ENCODE measurements at regions not wholly inside any gene's neighbourhood (a gene's known extent, or its start where the extent isn't known, plus 50 kb on each side); places are given as distances from the start of the nearest gene placed in this dataset.

DNA sequence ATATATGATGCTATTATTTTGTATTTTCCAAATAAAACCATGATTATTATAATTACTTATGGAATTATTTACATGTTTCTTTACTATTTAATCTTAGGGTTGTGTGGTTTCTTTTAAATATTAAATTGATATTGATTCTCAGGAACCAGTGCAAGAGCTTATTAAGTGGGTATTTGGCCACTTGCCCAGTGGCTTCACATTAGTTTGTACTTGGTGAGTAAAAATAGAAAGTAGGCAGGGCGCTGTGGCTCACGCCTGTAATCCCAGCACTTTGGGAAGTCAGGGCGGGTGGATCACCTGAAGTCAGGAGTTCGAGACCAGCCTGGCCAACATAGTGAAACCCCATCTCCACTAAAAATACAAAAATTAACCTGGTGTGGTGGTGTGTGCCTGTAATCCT is 497.1 kb downstream of the PTPRC start:
- Histone ChIP-seq H3K9me2 (replicated peaks; ENCODE audit: insufficient read depth, low read length) (no peaks in the 10 kb centered on the region), H3K4me3 (ENCODE audit: insufficient read depth, low read length, poor library complexity, severe bottlenecking) (no peak overlapping the region), H3K79me2 (ENCODE audit: insufficient read depth, low read length) (no peaks in the 10 kb centered on the region), H4K20me1 (ENCODE audit: low read depth, low read length) (no peaks in the 10 kb centered on the region), H3K36me3 (ENCODE audit: low read length) (no peaks in the 10 kb centered on the region), H3K4me2 (ENCODE audit: low read depth, low read length, poor library complexity, severe bottlenecking) (no peak overlapping the region), H3K27ac (ENCODE audit: low read depth, low read length) (no peak overlapping the region), H3F3A (ENCODE audit: insufficient read depth) (no peaks in the 10 kb centered on the region), H3K27me3 (ENCODE audit: low read length) (no peaks in the 10 kb centered on the region), H3K9ac (ENCODE audit: low read length) (no peak overlapping the region), H2AFZ (ENCODE audit: low read depth, low read length, severe bottlenecking) (no peak overlapping the region), H3K9me3 (ENCODE audit: insufficient read depth, low read length) (no peaks in the 10 kb centered on the region)
- TF ChIP-seq, protein P1, sequence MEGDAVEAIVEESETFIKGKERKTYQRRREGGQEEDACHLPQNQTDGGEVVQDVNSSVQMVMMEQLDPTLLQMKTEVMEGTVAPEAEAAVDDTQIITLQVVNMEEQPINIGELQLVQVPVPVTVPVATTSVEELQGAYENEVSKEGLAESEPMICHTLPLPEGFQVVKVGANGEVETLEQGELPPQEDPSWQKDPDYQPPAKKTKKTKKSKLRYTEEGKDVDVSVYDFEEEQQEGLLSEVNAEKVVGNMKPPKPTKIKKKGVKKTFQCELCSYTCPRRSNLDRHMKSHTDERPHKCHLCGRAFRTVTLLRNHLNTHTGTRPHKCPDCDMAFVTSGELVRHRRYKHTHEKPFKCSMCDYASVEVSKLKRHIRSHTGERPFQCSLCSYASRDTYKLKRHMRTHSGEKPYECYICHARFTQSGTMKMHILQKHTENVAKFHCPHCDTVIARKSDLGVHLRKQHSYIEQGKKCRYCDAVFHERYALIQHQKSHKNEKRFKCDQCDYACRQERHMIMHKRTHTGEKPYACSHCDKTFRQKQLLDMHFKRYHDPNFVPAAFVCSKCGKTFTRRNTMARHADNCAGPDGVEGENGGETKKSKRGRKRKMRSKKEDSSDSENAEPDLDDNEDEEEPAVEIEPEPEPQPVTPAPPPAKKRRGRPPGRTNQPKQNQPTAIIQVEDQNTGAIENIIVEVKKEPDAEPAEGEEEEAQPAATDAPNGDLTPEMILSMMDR (IDR thresholded peaks at IDR 0.05; ENCODE audit: insufficient read depth, low read length, poor library complexity, severe bottlenecking) = no peak

DNA sequence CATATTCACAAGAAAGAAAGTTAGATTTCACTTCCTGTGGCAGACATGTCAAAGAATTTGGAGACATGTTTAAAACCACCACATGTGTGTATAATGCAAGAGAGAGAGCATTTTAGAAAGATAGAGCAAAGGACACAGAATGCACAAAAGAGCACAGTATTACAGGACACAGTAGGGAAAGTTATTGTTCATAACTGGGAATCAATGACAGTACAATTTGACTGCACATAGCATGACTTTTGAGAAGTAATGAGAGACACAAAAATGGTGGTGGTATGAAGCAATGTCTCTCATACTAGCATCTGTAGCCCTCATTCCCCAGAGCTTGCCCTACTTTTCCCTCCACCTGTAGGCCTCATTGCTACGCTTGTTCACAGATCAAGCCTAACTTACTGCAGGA is 499.2 kb downstream of the PTPRC start:
- no peak for TF ChIP-seq EZH2phosphoT487 (conservative IDR thresholded peaks at IDR 0.05; ENCODE audit: low read length)
- TF ChIP-seq, protein P1 (IDR thresholded peaks at IDR 0.05; ENCODE audit: insufficient read depth, low read length, poor library complexity, severe bottlenecking) = no peak
- H3K9me2 ChIP-seq (replicated peaks; ENCODE audit: insufficient read depth, low read length) = no peaks in the 10 kb centered on the region
- no peaks in the 10 kb centered on the region for H3K79me2 ChIP-seq (ENCODE audit: insufficient read depth, low read length)
- no peaks in the 10 kb centered on the region for H3K9me3 ChIP-seq (ENCODE audit: insufficient read depth, low read length)
- no peak overlapping the region for H2AFZ ChIP-seq (ENCODE audit: low read depth, low read length, severe bottlenecking)
- H3K27ac ChIP-seq (ENCODE audit: low read depth, low read length) = no peak overlapping the region
- H3F3A ChIP-seq (ENCODE audit: insufficient read depth) = no peaks in the 10 kb centered on the region
- H3K27me3 ChIP-seq (ENCODE audit: low read length) = no peaks in the 10 kb centered on the region
- no peak overlapping the region for H3K4me3 ChIP-seq (ENCODE audit: insufficient read depth, low read length, poor library complexity, severe bottlenecking)
- no peak overlapping the region for H3K9ac ChIP-seq (ENCODE audit: low read length)
- H4K20me1 ChIP-seq (ENCODE audit: low read depth, low read length) = no peaks in the 10 kb centered on the region
- no peak overlapping the region for H3K4me2 ChIP-seq (ENCODE audit: low read depth, low read length, poor library complexity, severe bottlenecking)
- no peaks in the 10 kb centered on the region for H3K36me3 ChIP-seq (ENCODE audit: low read length)

DNA sequence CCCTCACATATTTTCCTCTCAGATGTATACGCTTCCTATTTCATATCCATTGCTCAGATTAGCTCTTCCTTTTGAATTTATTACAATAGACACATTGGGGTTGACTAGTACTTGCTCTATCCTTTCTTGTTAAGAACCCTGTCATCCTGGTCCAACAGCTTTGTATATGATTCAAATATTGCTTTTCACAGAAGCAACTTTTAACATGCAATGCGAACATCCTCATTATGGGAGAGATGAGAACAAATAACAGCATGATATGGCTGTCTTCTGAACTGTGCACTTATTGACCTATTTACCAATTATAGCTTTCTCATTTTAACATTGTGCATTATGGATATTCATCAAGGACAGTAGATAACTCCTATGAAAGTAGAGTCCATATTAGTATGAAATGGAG is 510.8 kb downstream of the PTPRC start:
- Histone ChIP-seq H3K4me3 (ENCODE audit: insufficient read depth, low read length, poor library complexity, severe bottlenecking) (no peak overlapping the region), H3K27me3 (ENCODE audit: low read length) (no peaks in the 10 kb centered on the region), H3K9me3 (ENCODE audit: insufficient read depth, low read length) (no peaks in the 10 kb centered on the region), H3K79me2 (ENCODE audit: insufficient read depth, low read length) (no peaks in the 10 kb centered on the region), H2AFZ (ENCODE audit: low read depth, low read length, severe bottlenecking) (no peak overlapping the region), H3K36me3 (ENCODE audit: low read length) (no peaks in the 10 kb centered on the region), H3K27ac (ENCODE audit: low read depth, low read length) (no peak overlapping the region), H3K9me2 (replicated peaks; ENCODE audit: insufficient read depth, low read length) (no peaks in the 10 kb centered on the region), H3K9ac (ENCODE audit: low read length) (no peak overlapping the region), H4K20me1 (ENCODE audit: low read depth, low read length) (no peaks in the 10 kb centered on the region), H3F3A (ENCODE audit: insufficient read depth) (peaks cover 10% of the 10 kb centered on the region; the same call in 1 of the 2 replicates), H3K4me2 (ENCODE audit: low read depth, low read length, poor library complexity, severe bottlenecking) (no peak overlapping the region)
- no peak for TF ChIP-seq EZH2phosphoT487 (conservative IDR thresholded peaks at IDR 0.05; ENCODE audit: low read length)
- TF ChIP-seq, protein P1 (IDR thresholded peaks at IDR 0.05; ENCODE audit: insufficient read depth, low read length, poor library complexity, severe bottlenecking) = no peak
